ENCODE measurements at regions not wholly inside any gene's neighbourhood (a gene's known extent, or its start where the extent isn't known, plus 50 kb on each side); places are given as distances from the start of the nearest gene placed in this dataset.

DNA sequence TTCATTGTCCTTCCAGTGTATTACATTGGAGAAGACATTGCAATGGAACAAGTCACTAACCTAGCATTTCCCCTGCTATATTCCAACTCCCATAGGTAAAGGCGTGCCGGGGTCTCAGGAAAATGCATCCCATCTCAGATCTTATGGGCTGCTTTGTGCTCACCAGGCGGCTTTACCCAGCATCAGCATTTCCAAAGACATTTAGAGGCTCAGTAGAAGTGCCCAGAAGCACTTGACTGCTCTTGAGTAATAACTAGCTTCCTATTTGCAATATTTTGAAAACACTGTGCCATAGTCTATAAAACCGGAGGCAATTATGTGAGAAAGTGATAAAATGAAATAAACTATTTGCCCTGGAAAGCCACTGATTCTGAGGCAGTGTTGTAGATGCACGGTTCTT, 415.0 kb upstream of the NPVF start:
- FAIRE-seq (no peak), DNase-seq (ENCODE audit: insufficient read length, low spot score) (no peak)
- TF ChIP-seq, protein P1, sequence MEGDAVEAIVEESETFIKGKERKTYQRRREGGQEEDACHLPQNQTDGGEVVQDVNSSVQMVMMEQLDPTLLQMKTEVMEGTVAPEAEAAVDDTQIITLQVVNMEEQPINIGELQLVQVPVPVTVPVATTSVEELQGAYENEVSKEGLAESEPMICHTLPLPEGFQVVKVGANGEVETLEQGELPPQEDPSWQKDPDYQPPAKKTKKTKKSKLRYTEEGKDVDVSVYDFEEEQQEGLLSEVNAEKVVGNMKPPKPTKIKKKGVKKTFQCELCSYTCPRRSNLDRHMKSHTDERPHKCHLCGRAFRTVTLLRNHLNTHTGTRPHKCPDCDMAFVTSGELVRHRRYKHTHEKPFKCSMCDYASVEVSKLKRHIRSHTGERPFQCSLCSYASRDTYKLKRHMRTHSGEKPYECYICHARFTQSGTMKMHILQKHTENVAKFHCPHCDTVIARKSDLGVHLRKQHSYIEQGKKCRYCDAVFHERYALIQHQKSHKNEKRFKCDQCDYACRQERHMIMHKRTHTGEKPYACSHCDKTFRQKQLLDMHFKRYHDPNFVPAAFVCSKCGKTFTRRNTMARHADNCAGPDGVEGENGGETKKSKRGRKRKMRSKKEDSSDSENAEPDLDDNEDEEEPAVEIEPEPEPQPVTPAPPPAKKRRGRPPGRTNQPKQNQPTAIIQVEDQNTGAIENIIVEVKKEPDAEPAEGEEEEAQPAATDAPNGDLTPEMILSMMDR (IDR thresholded peaks at IDR 0.05; ENCODE audit: insufficient read depth, missing control alignments), result no peak

DNA sequence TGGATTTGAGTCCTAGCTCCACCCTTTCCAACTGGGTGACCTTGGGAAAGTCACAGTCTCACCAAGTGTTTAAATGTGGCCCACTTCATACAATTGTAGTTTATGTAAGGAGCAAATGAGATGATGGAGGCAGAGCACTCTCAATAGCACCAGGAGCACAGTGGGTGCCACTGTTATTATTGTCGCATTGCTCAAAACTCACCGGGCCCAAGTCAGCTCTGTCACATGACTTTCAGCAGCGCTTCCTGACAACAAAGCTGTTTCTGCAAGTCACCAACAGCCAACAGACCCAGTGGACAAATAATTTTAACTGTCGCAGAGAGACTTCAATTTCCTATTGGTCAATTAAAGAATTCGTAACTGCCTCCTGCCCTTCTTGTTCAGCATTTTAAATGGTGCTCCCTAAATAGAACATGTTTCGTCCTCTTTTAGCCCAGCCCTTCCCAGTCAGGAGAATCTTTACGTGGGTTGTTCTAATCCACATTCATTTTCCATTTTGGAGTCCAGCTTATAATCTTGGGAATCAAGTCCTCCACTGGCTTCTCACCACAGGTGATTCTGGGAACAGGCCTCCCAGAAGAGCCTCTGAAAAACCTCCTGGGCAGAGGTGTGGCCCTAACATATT, 415.6 kb upstream of the NPVF start:
- FAIRE-seq (no peak), DNase-seq (ENCODE audit: insufficient read length, low spot score) (no peak)
- TF ChIP-seq, protein P1 (IDR thresholded peaks at IDR 0.05; ENCODE audit: insufficient read depth, missing control alignments), result no peak

DNA sequence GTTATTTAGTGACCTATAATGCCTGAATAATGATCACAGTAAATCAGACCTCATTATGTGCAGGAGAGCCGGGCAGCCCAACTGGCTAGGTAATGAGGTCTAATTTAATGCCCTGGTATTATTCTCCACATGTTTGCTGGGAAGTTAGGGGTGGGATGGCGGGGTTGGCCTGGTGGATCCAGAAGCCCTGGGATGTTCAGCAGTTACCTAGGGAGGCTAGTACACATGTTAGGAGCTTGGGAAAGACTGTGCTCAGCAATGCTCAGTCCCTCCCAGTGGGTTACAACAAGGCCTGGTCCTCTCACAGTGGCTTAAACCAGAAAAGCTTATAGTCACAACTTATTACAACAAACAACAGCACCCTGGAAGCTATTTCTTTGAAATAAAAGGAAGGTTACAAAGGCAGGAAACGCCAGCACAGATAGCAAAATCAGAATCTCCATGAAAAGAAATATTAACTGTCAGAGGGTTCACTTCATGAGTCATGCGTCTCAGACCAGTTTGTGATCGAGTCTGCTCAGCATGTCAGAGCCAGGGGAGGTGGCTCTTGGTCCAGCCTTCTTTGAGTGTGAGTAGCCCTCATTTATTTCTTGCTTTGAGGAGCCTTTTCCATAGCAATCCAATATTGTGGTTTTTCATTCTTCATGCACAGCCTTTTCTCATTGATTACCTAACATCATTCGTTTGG, 418.6 kb upstream of the NPVF start:
- FAIRE-seq (no peak), DNase-seq (ENCODE audit: insufficient read length, low spot score) (no peak)
- TF ChIP-seq, protein P1 (IDR thresholded peaks at IDR 0.05; ENCODE audit: insufficient read depth, missing control alignments), result no peak

DNA sequence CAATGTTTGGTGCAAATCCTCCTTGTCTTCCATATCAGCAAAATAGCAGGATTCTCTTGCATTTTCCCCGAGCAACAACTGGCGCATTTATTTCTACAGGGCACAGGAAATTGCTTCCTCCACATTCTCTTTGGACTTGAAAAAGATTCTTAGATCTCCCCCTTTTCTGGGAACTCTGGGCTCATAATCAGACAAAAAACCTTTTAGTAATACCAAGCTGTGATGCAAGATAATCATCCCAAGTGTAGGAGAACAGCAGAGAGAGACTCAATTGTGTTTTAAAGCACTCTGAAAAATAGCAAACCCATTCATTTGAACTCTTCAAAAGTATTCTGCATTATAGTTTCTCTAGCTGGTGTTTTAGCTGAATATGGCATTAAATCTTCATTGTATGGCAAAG, 419.6 kb upstream of the NPVF start:
- DNase-seq (ENCODE audit: insufficient read length, low spot score), result no peak
- TF ChIP-seq, protein P1 (IDR thresholded peaks at IDR 0.05; ENCODE audit: insufficient read depth, missing control alignments), result no peak
- no peak for FAIRE-seq

DNA sequence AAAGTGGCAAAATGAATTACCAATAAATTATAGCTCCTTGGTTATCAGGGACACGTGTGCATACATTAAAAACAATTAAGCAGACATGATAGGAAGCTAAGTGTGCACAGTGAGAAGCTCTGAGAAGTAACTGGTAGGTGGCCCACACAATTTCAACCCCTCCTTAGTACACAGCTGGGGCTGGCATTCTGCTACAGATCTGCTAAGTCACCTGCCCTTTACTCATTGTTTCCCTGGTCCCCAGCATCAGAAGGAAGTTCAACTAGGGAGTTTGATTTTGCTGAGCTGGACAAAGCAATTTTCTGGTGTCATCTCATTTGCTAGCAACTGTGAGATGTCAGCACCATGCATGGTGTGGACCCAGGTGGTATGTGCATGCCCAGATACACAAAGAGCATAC, 424.1 kb upstream of the NPVF start:
- TF ChIP-seq, protein P1 (IDR thresholded peaks at IDR 0.05; ENCODE audit: insufficient read depth, missing control alignments), result no peak
- FAIRE-seq (no peak), DNase-seq (ENCODE audit: insufficient read length, low spot score) (no peak)

DNA sequence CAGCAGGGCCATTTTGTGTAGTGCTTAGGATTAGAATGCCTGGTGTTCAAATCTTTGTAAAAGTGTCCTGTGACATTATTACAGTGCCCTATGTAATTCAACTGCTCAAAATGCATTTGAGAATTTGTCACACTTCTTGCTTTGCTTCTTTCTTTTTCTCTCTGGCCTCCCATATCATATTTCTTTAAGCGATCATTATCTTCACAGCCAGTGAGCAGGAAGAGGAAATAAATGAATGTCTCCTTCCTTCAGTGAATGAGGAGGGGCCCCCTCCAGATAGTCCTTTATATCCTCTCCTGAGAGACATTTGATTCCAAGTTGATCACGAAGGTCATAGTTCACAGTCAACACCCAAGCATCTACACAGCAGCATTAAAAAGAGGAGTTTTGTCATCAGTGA, 425.1 kb upstream of the NPVF start:
- TF ChIP-seq, protein P1 (IDR thresholded peaks at IDR 0.05; ENCODE audit: insufficient read depth, missing control alignments), result no peak
- FAIRE-seq (no peak), DNase-seq (ENCODE audit: insufficient read length, low spot score) (no peak)

DNA sequence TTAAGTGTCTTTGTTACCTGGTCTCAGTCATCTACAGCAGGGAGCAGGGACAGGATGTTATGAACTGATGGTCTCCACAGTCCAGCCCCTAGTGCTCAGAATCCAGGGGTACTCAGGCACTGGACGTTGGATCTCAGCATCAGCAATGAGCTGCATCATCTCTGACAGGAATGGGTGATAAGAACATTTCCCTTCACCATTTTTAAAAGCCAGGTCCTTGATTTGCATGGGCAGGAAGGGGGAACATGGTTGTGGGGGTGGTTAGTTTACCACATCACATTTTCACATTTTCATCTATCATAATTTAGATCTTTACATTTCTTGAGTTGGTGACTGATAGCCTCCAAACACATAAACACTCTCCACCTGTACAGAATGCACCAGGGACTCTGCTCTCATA, 427.8 kb upstream of the NPVF start:
- TF ChIP-seq, protein P1 (IDR thresholded peaks at IDR 0.05; ENCODE audit: insufficient read depth, missing control alignments), result no peak
- no peak for FAIRE-seq
- DNase-seq (ENCODE audit: insufficient read length, low spot score), result no peak

All from D721Med (cell line).